Transverse colon (tissue), 4 donors: ENCODE measurements at regions not wholly inside any gene's neighbourhood (a gene's known extent, or its start where the extent isn't known, plus 50 kb on each side); places are given as distances from the start of the nearest gene placed in this dataset.

Experiments
- DNase-seq: peaks from one replicate; pipeline ENCODE4 v3.0.0-alpha.2; 2019
- H3K27ac ChIP-seq, 4 donors: fragments of 200-600 bp; sonication (generic); 2 replicates each; pipeline ENCODE4 v1.5.1; 2016 to 2018; ENCODE audit warnings: inconsistent platforms in 4 of 4
- H3K27me3 ChIP-seq: fragments of 200-600 bp; sonication (generic); 2 replicates; pipeline ENCODE4 v1.5.1; 2017; ENCODE audit warnings: inconsistent platforms
- H3K36me3 ChIP-seq, 4 donors: fragments of 200-600 bp; sonication (generic); 2 replicates each; pipeline ENCODE4 v1.5.1; 2017 to 2019; ENCODE audit warnings: inconsistent platforms in 4 of 4
- H3K4me1 ChIP-seq, 4 donors: fragments of 200-600 bp; sonication (generic); 2 replicates each; pipeline ENCODE4 v1.5.1; 2017 to 2020; ENCODE audit warnings: inconsistent platforms in 4 of 4
- H3K4me3 ChIP-seq, 4 donors: fragments of 200-600 bp; sonication (generic); 1 replicate in 1 of 4; 2 replicates in 3 of 4; pipeline versions ENCODE4 v1.5.1 to v1.6.1; 2017 to 2019; ENCODE audit warnings: inconsistent platforms in 4 of 4
- H3K9me3 ChIP-seq, 2 donors: fragments of 200-600 bp; sonication (generic); 2 replicates each; pipeline ENCODE4 v1.5.1; 2017 to 2019; ENCODE audit warnings: inconsistent platforms in 2 of 2
- CTCF ChIP-seq, 5 experiments: fragments of 200-600 bp in 3 of 5; fragments of 450-650 bp in 2 of 5; sonication (generic) in 3 of 5; IDR thresholded peaks; 1 replicate in 2 of 5; 2 replicates in 3 of 5; pipeline ENCODE4 v1.5.1; 2016 to 2017; ENCODE audit warnings: antibody characterized with exemption in 5 of 5, inconsistent platforms in 3 of 5, mild to moderate bottlenecking in 2 of 5, moderate library complexity in 1 of 5
- EP300 ChIP-seq: sonication (generic); formaldehyde crosslinking; IDR thresholded peaks from one replicate; pipeline ENCODE4 v1.6.1; 2017; ENCODE audit warnings: antibody characterized with exemption, low read depth
- POLR2A ChIP-seq: fragments of 450-650 bp; IDR thresholded peaks from one replicate; pipeline ENCODE4 v1.6.1; 2016; ENCODE audit warnings: antibody characterized with exemption, mild to moderate bottlenecking, moderate library complexity
- POLR2AphosphoS5 ChIP-seq, 3 donors: sonication (generic); formaldehyde crosslinking; IDR thresholded peaks; one replicate each; pipeline ENCODE4 v1.6.1; 2016; ENCODE audit warnings: antibody characterized with exemption in 3 of 3
- WGBS, 2 donors: methylation state at CpG; one replicate each; pipeline ENCODE4 v1.1.5; 2018; ENCODE audit warnings: low coverage in 1 of 2; 5-methylcytosine and 5-hydroxymethylcytosine counted together
- in situ Hi-C, 4 donors: fragments of 200-750 bp; cut with MboI; loops; one replicate each; pipeline versions ENCODE4 v1.15.0 to v1.15.1; 2017; ENCODE audit warnings: low sequenced_read_pairs in 3 of 4, low pct_ligation_motif_present in 1 of 4, low pct_unique_long_range_greater_than_20kb in 1 of 4
- intact Hi-C: fragments of 100-400 bp; cut with DNase I; formaldehyde crosslinking; loops from one replicate; pipeline ENCODE4 v1.15.1; 2023; ENCODE audit warnings: low total_unique reads

GRCh38 chr12:46493834-46494181 lies 121.2 kb upstream of the SLC38A2 start:
- H3K27ac ChIP-seq: peak overlapping the region in 3 of 4 donors; percentile 2 to 35 (median 22)
- peak in 1 of 3 donors; percentile 31 for TF ChIP-seq POLR2AphosphoS5 (IDR thresholded peaks at IDR 0.05)
- TF ChIP-seq CTCF (IDR thresholded peaks at IDR 0.05): no peak
- H3K4me3 ChIP-seq: no peak overlapping the region
- H3K36me3 ChIP-seq: no peaks in the 10 kb centered on the region
- intact Hi-C loops: loop anchor here (2.0 kb wide), 1 partner anchor 63 kb away; no protein-coding TSS in a partner anchor
- peaks cover 4 to 19% (median 10%) of the 10 kb centered on the region in 4 donors for H3K4me1 ChIP-seq
- no peaks in the 10 kb centered on the region for H3K27me3 ChIP-seq
- no peaks in the 10 kb centered on the region for H3K9me3 ChIP-seq
- no peak for DNase-seq
- in situ Hi-C loops: no loop called here
- 87 to 96% methylated on average over 3 to 4 of the region's 4 CpGs for WGBS, 2 donors

GRCh38 chr12:46493150-46493833 lies 120.7 kb upstream of the SLC38A2 start:
- peak overlapping the region in 3 of 4 donors; percentile 2 to 35 (median 5) for H3K27ac ChIP-seq
- no peaks in the 10 kb centered on the region for H3K36me3 ChIP-seq
- in situ Hi-C loops: no loop called here
- WGBS, 2 donors: 89 to 95% methylated on average over 4 to 5 of the region's 5 CpGs
- TF ChIP-seq POLR2AphosphoS5 (IDR thresholded peaks at IDR 0.05) (no peak), CTCF (IDR thresholded peaks at IDR 0.05) (no peak), EP300 (no peak), POLR2A (no peak)
- H3K4me3 ChIP-seq: no peak overlapping the region
- intact Hi-C loops: loop anchor here (2.0 kb wide), 1 partner anchor 62 kb away; no protein-coding TSS in a partner anchor
- no peak for DNase-seq
- peaks cover 4 to 19% (median 10%) of the 10 kb centered on the region in 4 donors for H3K4me1 ChIP-seq
- H3K27me3 ChIP-seq: no peaks in the 10 kb centered on the region
- no peaks in the 10 kb centered on the region for H3K9me3 ChIP-seq

- H3K4me3 ChIP-seq: no peak overlapping the region
- intact Hi-C loops (loop anchor here (2.0 kb wide), 1 partner anchor 62 kb away; no protein-coding TSS in a partner anchor), in situ Hi-C loops (no loop called here)
- H3K36me3 ChIP-seq: no peaks in the 10 kb centered on the region
- peak overlapping the region in 2 of 4 donors; percentile 18 to 38 for H3K27ac ChIP-seq
- H3K27me3 ChIP-seq: no peaks in the 10 kb centered on the region
- DNase-seq: no peak
- H3K4me1 ChIP-seq: peaks cover 4 to 19% (median 10%) of the 10 kb centered on the region in 4 donors
- 44 to 61% methylated on average over 6 of the region's 6 CpGs for WGBS, 2 donors
- no peak for TF ChIP-seq CTCF (IDR thresholded peaks at IDR 0.05)
- TF ChIP-seq EP300: no peak
- no peak for TF ChIP-seq POLR2A
- no peaks in the 10 kb centered on the region for H3K9me3 ChIP-seq
Observed at GRCh38 chr12:46492471-46493085, 120.0 kb upstream of the SLC38A2 start.

GRCh38 chr12:46491548-46491947 lies 119.0 kb upstream of the SLC38A2 start:
- no peaks in the 10 kb centered on the region for H3K36me3 ChIP-seq
- no peak for DNase-seq
- H3K27ac ChIP-seq: no peak overlapping the region
- intact Hi-C loops: no loop called here
- TF ChIP-seq CTCF (IDR thresholded peaks at IDR 0.05) (no peak), EP300 (no peak), POLR2AphosphoS5 (IDR thresholded peaks at IDR 0.05) (no peak), POLR2A (no peak)
- H3K27me3 ChIP-seq: no peaks in the 10 kb centered on the region
- in situ Hi-C loops: no loop called here
- no peak overlapping the region for H3K4me3 ChIP-seq
- 97 to 100% methylated on average over 1 of the region's 1 CpG for WGBS, 2 donors
- H3K9me3 ChIP-seq: no peaks in the 10 kb centered on the region
- H3K4me1 ChIP-seq: peaks cover 4 to 19% (median 10%) of the 10 kb centered on the region in 4 donors
